HCEC 1CT (cell line): ENCODE measurements at regions not wholly inside any gene's neighbourhood (a gene's known extent, or its start where the extent isn't known, plus 50 kb on each side); places are given as distances from the start of the nearest gene placed in this dataset.

Experiments
- DNase-seq: peaks from one replicate; pipeline ENCODE4 v3.0.0-alpha.2; 2017

DNA sequence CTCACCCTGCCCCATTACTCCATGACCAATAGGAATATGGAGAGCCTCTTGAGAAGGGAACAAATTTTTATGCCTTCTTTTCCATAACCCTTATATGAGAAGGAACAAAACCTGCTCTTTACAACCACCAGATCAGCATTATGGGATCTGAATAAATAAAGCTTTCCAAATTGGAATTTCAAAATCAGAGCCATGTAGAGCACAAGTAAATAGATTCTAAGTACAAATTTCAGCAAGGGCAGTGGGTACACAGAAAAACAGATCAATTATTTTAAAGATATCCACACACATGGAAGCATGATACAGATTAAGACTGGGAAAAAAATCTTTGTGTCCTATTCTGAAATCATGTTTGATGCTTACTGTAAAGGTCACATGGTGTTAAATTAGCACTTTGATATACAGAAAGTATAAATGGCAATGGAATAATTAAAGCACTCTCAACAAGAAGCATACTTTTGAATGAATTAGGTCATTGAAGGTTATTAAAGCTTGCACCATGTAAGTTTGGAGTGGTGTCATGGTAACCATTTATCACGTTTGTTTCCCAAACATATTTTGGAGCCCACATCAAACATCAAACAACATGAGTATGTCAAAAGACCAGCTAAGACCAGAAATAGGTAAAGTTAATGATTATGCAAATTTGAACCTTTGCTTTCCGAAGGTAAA lies 75.9 kb upstream of the AVPR1A start:
- DNase-seq = no peak

GRCh38 chr12:63224396-63224795 lies 73.4 kb upstream of the AVPR1A start:
- DNase-seq = no peak

DNA sequence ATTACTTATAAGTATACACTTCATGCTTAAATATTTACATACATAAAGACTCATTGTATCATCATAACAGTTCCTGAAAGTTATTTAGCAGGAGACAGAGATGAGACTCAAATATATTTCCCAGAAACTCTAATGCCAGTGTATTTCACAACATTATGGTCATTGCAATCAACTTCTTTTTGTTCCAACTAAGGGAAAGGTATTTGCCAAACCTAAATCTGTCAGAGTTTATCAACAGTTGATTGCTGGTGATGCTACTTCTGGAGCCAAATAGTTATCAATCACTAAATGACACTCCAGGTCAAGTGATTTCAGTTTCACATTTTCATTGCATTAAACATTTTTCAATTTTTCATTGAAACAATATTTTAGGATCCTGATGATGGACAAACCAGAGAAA lies 72.1 kb upstream of the AVPR1A start:
- DNase-seq = no peak

- no peak for DNase-seq
Observed at GRCh38 chr12:63222582-63222981, 71.6 kb upstream of the AVPR1A start.

- no peak for DNase-seq
Observed at GRCh38 chr12:63220921-63221320, 69.9 kb upstream of the AVPR1A start.

DNA sequence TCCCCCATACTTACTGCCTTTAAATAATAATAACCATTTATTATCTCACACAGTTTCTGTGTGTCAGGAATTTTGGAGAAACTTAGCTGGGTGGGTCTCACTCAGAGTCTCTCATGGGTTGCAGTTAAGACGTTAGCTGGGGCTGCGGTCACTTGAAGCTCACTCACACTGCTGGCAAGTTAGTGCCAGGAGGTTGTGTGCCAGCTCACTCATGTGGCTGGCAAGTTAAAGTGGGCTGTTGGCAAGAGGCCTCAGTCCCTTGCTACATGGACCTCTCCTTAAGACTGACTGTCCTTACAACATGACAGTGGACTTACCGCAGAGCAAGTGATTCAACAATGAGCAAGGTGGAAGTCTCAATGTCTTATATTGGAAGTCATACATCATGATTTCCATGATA lies 61.3 kb upstream of the AVPR1A start:
- no peak for DNase-seq

DNA sequence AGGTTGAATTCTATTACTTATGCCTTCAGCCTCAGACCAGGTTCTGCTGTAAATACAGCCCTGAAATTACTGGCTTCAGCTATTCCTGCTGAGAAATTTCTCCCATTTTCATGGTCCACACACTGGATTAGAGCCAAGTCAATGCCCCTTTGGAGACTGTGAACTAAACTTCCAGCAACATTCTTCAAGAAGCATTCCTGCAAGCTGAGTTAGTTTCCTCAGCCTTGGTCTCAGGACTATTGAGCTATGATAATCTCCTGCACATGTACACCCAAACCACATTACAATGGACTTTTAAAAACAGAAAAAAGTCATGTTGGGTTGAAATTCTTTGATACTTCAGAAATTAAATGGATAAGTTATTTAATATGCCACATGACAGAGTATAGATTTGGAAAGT lies 58.0 kb upstream of the AVPR1A start:
- DNase-seq = no peak

- DNase-seq = no peak
Observed at GRCh38 chr12:63206909-63207308, 55.9 kb upstream of the AVPR1A start.

DNA sequence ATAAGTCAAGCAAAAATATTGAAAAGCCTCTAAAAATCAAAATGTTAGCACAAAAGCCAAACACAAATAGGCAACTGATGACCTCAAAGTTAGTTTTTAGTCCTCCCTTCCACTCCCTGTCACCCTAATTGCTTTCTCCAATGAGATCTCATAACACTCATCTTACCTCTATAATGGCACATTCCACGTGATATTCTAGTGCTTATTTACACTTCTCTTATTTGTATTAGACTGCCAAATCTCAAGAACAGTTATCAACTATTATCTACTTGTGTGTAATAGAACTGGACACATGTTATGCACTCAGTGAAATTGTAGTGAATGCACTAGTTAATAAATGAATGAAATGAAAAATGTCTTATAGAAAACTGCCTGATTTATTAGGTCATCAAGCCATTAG lies 55.5 kb upstream of the AVPR1A start:
- DNase-seq = no peak
